ENCODE measurements at regions not wholly inside any gene's neighbourhood (a gene's known extent, or its start where the extent isn't known, plus 50 kb on each side); places are given as distances from the start of the nearest gene placed in this dataset.
"Not testable (repeated sequence)": the region's sequence is repeated elsewhere in the genome, so short reads cannot be mapped to it uniquely, and the experiment has no call there.

DNA sequence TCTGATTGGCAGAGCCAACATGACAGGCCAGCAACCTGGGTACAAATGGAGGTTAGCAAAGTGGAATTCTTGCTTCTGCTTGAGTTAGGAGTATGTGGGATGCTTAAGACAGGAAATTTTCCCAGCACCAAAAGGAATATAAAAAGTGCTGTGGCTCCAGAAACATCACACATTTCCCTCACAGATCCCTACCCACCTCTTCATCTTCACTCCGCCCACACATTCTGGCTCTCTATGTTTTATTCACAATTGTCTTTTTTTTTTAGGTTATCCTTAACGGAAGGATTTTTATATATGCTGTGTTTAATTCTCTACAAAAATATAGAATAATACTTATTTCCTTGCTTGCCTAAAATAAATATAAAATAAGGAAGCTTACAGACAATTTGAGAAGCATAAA, 563.3 kb upstream of the HS3ST5 start:
- Histone ChIP-seq H3K27ac (ENCODE audit: low read depth, low read length, severe bottlenecking) (no peak overlapping the region), H3K4me1 (ENCODE audit: control insufficient read depth, insufficient read depth, low read length, poor library complexity, severe bottlenecking) (no peaks in the 10 kb centered on the region), H3K9me3 (ENCODE audit: control insufficient read depth, low read length) (no peaks in the 10 kb centered on the region), H3K36me3 (ENCODE audit: control insufficient read depth, insufficient read depth, low read length) (no peaks in the 10 kb centered on the region), H3K4me3 (ENCODE audit: extremely low read depth, insufficient read depth, low read length, poor library complexity, severe bottlenecking) (no peak overlapping the region)
- no CpG with 5 or more reads among the region's 2 CpGs for WGBS, 2 experiments (ENCODE audit: insufficient coverage in 2 of 2)

- no peaks in the 10 kb centered on the region for H3K4me1 ChIP-seq (ENCODE audit: control insufficient read depth, insufficient read depth, low read length, poor library complexity, severe bottlenecking)
- H3K4me3 ChIP-seq (ENCODE audit: extremely low read depth, insufficient read depth, low read length, poor library complexity, severe bottlenecking): no peak overlapping the region
- H3K27ac ChIP-seq (ENCODE audit: low read depth, low read length, severe bottlenecking): no peak overlapping the region
- H3K9me3 ChIP-seq (ENCODE audit: control insufficient read depth, low read length): peaks cover 11% of the 10 kb centered on the region
- no peaks in the 10 kb centered on the region for H3K36me3 ChIP-seq (ENCODE audit: control insufficient read depth, insufficient read depth, low read length)
Measured at GRCh38 chr6:114897536-114897935, 554.7 kb upstream of the HS3ST5 start.

DNA sequence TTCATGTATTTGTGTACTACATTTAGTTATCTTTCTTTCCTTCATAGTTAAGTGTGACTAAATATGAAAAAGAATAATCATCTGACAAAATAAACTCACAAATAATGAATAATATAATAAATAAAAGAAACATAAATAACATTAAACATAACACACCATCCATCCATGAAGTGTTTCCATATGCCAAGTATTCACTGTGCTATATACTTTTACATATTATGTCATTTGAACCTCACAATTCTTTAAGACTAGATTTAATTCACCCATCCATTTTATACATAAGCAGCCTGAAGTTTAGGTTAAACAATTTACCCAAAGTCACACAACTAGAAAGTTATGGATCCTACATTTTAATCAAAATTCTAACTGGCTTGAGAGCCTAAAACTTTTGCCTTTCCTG, 549.4 kb upstream of the HS3ST5 start:
- no peaks in the 10 kb centered on the region for H3K4me1 ChIP-seq (ENCODE audit: control insufficient read depth, insufficient read depth, low read length, poor library complexity, severe bottlenecking)
- H3K9me3 ChIP-seq (ENCODE audit: control insufficient read depth, low read length): no peaks in the 10 kb centered on the region
- H3K4me3 ChIP-seq (ENCODE audit: extremely low read depth, insufficient read depth, low read length, poor library complexity, severe bottlenecking): no peak overlapping the region
- no peaks in the 10 kb centered on the region for H3K36me3 ChIP-seq (ENCODE audit: control insufficient read depth, insufficient read depth, low read length)
- H3K27ac ChIP-seq (ENCODE audit: low read depth, low read length, severe bottlenecking): no peak overlapping the region

DNA sequence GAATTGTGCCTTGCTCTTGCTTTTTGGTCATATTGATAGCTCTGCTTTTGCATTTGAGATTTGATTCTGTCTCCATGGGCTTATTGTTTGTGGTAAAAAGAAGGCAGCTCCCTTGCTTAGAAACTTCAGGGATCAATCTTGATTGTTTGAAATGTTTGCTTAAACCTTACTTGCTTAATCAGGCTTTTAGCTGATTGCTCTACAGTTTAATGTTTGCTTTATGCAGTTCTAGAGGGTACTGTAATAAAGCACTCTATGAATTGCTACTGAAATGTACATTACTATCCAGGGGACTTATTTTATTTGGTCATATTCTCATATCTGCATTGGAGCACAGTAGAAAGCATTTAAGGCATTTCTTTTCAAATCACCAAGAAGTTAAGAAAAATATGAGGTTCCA, 545.4 kb upstream of the HS3ST5 start:
- no peaks in the 10 kb centered on the region for H3K4me1 ChIP-seq (ENCODE audit: control insufficient read depth, insufficient read depth, low read length, poor library complexity, severe bottlenecking)
- no peak overlapping the region for H3K27ac ChIP-seq (ENCODE audit: low read depth, low read length, severe bottlenecking)
- no peak overlapping the region for H3K4me3 ChIP-seq (ENCODE audit: extremely low read depth, insufficient read depth, low read length, poor library complexity, severe bottlenecking)
- H3K36me3 ChIP-seq (ENCODE audit: control insufficient read depth, insufficient read depth, low read length): no peaks in the 10 kb centered on the region
- H3K9me3 ChIP-seq (ENCODE audit: control insufficient read depth, low read length): no peaks in the 10 kb centered on the region

DNA sequence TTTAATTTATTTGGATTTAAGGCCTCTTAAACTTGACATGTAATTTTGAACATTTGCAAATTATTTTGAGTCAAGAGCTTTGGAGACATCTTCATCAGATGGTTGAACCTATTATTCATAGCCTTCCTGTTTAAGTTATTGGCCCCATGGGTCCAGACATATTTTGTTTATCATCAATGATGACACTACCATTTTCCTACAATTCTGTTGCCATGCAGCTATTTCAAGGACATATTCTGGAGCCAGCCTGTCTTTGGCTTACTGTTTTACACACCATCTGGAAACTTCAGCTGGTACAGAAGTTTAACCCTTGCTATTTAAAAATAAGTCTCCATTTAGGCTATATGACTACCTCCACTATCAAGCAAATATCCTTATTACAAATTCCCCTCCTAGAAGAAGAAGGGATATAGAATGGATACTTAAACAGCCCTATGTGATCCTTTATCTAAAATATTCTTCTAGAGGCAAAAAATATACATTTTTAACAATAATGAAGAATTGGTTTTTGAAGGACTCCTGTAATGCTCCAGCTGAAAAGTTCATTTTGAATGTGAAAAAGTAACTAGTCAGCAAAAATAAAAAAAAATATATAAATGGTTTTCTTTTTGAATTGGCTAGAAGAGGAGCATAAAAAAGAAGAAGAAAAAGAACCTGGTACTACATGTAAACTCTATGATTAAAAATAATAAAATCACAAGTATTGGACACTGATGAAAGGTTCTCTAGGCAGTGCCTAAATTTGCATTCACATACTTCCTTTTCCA, 544.0 kb upstream of the HS3ST5 start:
- no peak overlapping the region for H3K4me3 ChIP-seq (ENCODE audit: extremely low read depth, insufficient read depth, low read length, poor library complexity, severe bottlenecking)
- no peaks in the 10 kb centered on the region for H3K36me3 ChIP-seq (ENCODE audit: control insufficient read depth, insufficient read depth, low read length)
- H3K9me3 ChIP-seq (ENCODE audit: control insufficient read depth, low read length): no peaks in the 10 kb centered on the region
- H3K27ac ChIP-seq (ENCODE audit: low read depth, low read length, severe bottlenecking): no peak overlapping the region
- H3K4me1 ChIP-seq (ENCODE audit: control insufficient read depth, insufficient read depth, low read length, poor library complexity, severe bottlenecking): no peaks in the 10 kb centered on the region

- no peak overlapping the region for H3K4me3 ChIP-seq (ENCODE audit: extremely low read depth, insufficient read depth, low read length, poor library complexity, severe bottlenecking)
- no peak overlapping the region for H3K27ac ChIP-seq (ENCODE audit: low read depth, low read length, severe bottlenecking)
- no peaks in the 10 kb centered on the region for H3K9me3 ChIP-seq (ENCODE audit: control insufficient read depth, low read length)
- H3K4me1 ChIP-seq (ENCODE audit: control insufficient read depth, insufficient read depth, low read length, poor library complexity, severe bottlenecking): no peaks in the 10 kb centered on the region
- H3K36me3 ChIP-seq (ENCODE audit: control insufficient read depth, insufficient read depth, low read length): no peaks in the 10 kb centered on the region
Measured at GRCh38 chr6:114879693-114880092, 536.9 kb upstream of the HS3ST5 start.

DNA sequence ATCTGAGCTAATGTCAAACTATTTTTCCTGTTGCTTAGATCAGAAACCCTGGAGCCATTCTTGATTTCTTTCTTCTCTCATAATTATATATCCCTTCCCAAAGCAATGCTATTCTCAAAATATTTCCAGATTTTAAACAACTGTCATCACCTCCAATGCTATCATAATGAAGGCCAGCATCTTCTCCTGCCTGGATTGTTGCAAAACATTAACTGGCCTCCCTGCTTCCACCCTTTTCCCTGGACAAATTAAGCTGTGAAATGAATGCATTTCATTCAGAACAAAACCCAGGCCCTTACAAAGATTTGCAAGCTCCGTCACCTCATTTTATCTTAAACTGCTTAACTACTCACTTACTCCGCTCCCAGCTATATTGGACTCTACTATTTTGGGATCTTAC, 535.3 kb upstream of the HS3ST5 start:
- Histone ChIP-seq H3K9me3 (ENCODE audit: control insufficient read depth, low read length) (no peaks in the 10 kb centered on the region), H3K36me3 (ENCODE audit: control insufficient read depth, insufficient read depth, low read length) (no peaks in the 10 kb centered on the region), H3K27ac (ENCODE audit: low read depth, low read length, severe bottlenecking) (no peak overlapping the region), H3K4me3 (ENCODE audit: extremely low read depth, insufficient read depth, low read length, poor library complexity, severe bottlenecking) (no peak overlapping the region), H3K4me1 (ENCODE audit: control insufficient read depth, insufficient read depth, low read length, poor library complexity, severe bottlenecking) (no peaks in the 10 kb centered on the region)
- 100% methylated on average over 2 of the region's 2 CpGs; no CpG with 5 or more reads in 1 of the 2 experiments for WGBS, 2 experiments (ENCODE audit: insufficient coverage in 2 of 2)

DNA sequence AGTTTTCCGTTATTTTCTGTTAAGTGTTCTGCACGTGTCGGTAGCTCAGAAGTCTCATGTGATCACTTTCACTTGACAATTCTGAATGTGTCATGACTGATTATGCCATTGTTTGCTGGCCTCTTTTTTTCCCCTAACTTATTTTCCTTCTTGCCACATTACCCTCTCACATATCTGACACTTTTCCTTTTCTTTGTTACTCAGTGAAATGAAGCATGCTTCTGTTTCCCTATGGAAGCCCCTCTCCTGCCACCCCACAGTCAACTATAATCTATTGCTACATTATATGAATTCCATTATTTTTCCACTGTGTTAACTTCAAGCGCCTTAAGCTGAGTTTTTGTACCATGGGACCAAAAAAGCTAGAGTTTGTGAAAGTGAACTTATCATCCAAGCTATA, 531.6 kb upstream of the HS3ST5 start:
- Histone ChIP-seq H3K9me3 (ENCODE audit: control insufficient read depth, low read length) (no peaks in the 10 kb centered on the region), H3K4me1 (ENCODE audit: control insufficient read depth, insufficient read depth, low read length, poor library complexity, severe bottlenecking) (no peaks in the 10 kb centered on the region), H3K36me3 (ENCODE audit: control insufficient read depth, insufficient read depth, low read length) (no peaks in the 10 kb centered on the region), H3K27ac (ENCODE audit: low read depth, low read length, severe bottlenecking) (no peak overlapping the region), H3K4me3 (ENCODE audit: extremely low read depth, insufficient read depth, low read length, poor library complexity, severe bottlenecking) (no peak overlapping the region)
- WGBS, 2 experiments (ENCODE audit: insufficient coverage in 2 of 2): 82 to 89% methylated on average over 3 of the region's 4 CpGs

GRCh38 chr6:114865506-114865905, 522.7 kb upstream of the HS3ST5 start:
- H3K27ac ChIP-seq (ENCODE audit: low read depth, low read length, severe bottlenecking); H3K9me3 ChIP-seq (ENCODE audit: control insufficient read depth, low read length); H3K4me3 ChIP-seq (ENCODE audit: extremely low read depth, insufficient read depth, low read length, poor library complexity, severe bottlenecking); H3K4me1 ChIP-seq (ENCODE audit: control insufficient read depth, insufficient read depth, low read length, poor library complexity, severe bottlenecking); H3K36me3 ChIP-seq (ENCODE audit: control insufficient read depth, insufficient read depth, low read length): not testable (repeated sequence)
- 93 to 100% methylated on average over 2 to 7 of the region's 14 CpGs for WGBS, 2 experiments (ENCODE audit: insufficient coverage in 2 of 2)

- H3K9me3 ChIP-seq (ENCODE audit: control insufficient read depth, low read length): no peaks in the 10 kb centered on the region
- H3K27ac ChIP-seq (ENCODE audit: low read depth, low read length, severe bottlenecking): no peak overlapping the region
- no peak overlapping the region for H3K4me3 ChIP-seq (ENCODE audit: extremely low read depth, insufficient read depth, low read length, poor library complexity, severe bottlenecking)
- no peaks in the 10 kb centered on the region for H3K4me1 ChIP-seq (ENCODE audit: control insufficient read depth, insufficient read depth, low read length, poor library complexity, severe bottlenecking)
- WGBS, 2 experiments (ENCODE audit: insufficient coverage in 2 of 2): no CpG with 5 or more reads among the region's 2 CpGs
- H3K36me3 ChIP-seq (ENCODE audit: control insufficient read depth, insufficient read depth, low read length): no peaks in the 10 kb centered on the region
Measured at GRCh38 chr6:114863610-114864009, 520.8 kb upstream of the HS3ST5 start.

DNA sequence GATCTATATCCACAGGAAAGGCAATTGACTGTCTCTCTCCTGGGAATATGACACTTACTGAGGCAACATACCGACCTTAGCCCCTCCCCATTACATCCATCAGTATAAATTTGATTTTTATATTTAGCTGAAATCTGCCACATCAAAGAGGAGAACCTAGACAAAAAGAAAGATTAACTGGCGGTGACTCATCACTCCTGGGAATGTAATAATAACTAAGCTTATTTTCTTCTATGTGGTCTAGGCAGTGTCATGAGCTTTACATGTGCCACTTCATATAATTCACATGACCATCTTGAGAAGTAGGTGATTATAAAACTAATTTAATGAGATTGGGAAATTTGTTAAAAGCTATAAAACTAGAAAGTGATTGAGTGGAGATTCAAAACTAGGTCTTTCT, 520.0 kb upstream of the HS3ST5 start:
- Histone ChIP-seq H3K9me3 (ENCODE audit: control insufficient read depth, low read length) (no peaks in the 10 kb centered on the region), H3K27ac (ENCODE audit: low read depth, low read length, severe bottlenecking) (no peak overlapping the region), H3K36me3 (ENCODE audit: control insufficient read depth, insufficient read depth, low read length) (no peaks in the 10 kb centered on the region), H3K4me3 (ENCODE audit: extremely low read depth, insufficient read depth, low read length, poor library complexity, severe bottlenecking) (no peak overlapping the region), H3K4me1 (ENCODE audit: control insufficient read depth, insufficient read depth, low read length, poor library complexity, severe bottlenecking) (no peaks in the 10 kb centered on the region)
- no CpG with 5 or more reads among the region's 2 CpGs for WGBS, 2 experiments (ENCODE audit: insufficient coverage in 2 of 2)

DNA sequence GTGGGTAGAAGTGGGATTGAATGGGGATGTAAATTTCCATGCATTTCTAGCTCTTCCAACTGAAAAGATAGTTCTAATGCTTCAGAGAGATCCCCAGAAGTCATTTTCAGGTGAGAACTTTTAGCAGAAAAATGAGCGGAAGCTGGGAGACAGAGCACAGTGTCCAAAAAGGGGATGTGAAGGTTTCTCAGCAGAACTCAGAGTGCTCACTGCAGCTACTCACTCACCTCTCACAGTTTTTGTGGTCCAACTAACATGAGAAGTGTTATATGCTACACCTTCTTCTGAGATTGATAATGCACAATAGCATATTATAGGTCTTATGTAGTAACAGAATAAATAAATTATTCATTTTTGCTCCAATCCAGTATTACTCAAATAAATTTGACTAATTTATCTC, 519.2 kb upstream of the HS3ST5 start:
- Histone ChIP-seq H3K4me3 (ENCODE audit: extremely low read depth, insufficient read depth, low read length, poor library complexity, severe bottlenecking) (no peak overlapping the region), H3K36me3 (ENCODE audit: control insufficient read depth, insufficient read depth, low read length) (no peaks in the 10 kb centered on the region), H3K9me3 (ENCODE audit: control insufficient read depth, low read length) (no peaks in the 10 kb centered on the region), H3K27ac (ENCODE audit: low read depth, low read length, severe bottlenecking) (no peak overlapping the region), H3K4me1 (ENCODE audit: control insufficient read depth, insufficient read depth, low read length, poor library complexity, severe bottlenecking) (no peaks in the 10 kb centered on the region)
- 86 to 100% methylated on average over 1 of the region's 1 CpG for WGBS, 2 experiments (ENCODE audit: insufficient coverage in 2 of 2)

Measured in mesodermal cell (in vitro differentiated cells).